GM21423 (cell line): ENCODE measurements at regions not wholly inside any gene's neighbourhood (a gene's known extent, or its start where the extent isn't known, plus 50 kb on each side); places are given as distances from the start of the nearest gene placed in this dataset.
"Not testable (repeated sequence)": the region's sequence is repeated elsewhere in the genome, so short reads cannot be mapped to it uniquely, and the experiment has no call there.

Source experiments
- ATAC-seq: cut with Tn5 transposase; IDR thresholded peaks from one replicate; pipeline ENCODE4 v1.9.1; 2021; ENCODE audit warnings: mild to moderate bottlenecking, moderate library complexity; ENCODE audit not compliant: unreplicated experiment

DNA sequence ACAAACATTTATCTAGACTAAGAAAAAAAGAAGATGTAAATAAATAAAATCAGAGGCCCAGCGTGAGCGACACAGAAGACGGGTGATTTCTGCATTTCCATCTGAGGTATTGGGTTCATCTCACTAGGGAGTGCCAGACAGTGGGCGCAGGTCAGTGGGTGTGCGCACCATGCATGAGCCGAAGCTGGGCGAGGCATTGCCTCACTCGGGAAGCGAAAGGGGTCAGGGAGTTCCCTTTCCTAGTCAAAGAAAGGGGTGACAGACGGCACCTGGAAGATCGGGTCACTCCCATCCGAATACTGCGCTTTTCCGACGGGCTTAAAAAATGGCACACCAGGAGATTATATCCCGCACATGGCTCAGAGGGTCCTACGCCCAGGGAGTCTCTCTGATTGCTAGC lies 79.5 kb upstream of the ABCD2 start:
- ATAC-seq: not testable (repeated sequence)

DNA sequence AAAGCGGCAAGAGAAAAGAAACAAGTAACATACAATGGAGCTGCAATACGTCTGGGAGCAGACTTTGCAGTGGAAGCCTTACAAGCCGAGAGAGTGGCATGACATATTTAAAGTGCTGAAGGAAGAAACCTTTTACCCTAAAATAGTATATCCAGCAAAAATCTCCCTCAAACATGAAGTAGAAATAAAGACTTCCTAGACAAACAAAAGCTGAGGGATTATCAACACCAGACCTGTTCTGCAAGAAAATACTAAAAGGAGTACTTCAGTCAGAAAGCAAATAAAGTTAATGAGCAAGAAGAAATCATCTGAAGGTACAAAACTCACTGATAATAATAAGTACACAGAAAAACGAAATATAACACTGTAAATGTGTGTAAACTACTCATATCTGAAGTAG lies 77.5 kb upstream of the ABCD2 start:
- ATAC-seq: no peak

DNA sequence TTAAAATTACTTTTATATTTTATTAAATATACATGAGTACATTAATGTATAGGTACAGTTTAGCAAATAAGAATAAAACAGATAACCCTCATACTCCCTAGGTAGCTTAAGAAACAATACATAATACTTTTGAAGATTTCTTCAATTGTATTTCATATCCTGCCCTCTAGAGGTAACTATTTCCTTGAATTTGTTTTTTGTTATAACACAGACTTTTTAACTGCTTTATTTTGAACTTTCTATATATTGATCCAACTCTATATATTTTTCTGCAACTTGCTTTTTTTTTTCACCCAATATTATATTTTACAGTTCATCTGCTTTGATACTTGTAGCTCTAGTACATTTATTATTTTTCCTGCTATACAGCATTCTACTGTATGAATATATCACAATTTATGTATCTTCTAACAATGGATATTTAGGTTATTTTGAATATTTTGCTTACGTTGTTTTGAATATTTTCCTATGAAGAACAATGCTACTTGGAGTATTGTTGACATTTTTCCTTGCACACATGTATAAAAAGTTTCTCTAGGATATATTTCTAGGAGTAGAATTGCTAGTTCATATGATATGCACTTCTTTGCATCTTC lies 72.8 kb upstream of the ABCD2 start:
- no peak for ATAC-seq

DNA sequence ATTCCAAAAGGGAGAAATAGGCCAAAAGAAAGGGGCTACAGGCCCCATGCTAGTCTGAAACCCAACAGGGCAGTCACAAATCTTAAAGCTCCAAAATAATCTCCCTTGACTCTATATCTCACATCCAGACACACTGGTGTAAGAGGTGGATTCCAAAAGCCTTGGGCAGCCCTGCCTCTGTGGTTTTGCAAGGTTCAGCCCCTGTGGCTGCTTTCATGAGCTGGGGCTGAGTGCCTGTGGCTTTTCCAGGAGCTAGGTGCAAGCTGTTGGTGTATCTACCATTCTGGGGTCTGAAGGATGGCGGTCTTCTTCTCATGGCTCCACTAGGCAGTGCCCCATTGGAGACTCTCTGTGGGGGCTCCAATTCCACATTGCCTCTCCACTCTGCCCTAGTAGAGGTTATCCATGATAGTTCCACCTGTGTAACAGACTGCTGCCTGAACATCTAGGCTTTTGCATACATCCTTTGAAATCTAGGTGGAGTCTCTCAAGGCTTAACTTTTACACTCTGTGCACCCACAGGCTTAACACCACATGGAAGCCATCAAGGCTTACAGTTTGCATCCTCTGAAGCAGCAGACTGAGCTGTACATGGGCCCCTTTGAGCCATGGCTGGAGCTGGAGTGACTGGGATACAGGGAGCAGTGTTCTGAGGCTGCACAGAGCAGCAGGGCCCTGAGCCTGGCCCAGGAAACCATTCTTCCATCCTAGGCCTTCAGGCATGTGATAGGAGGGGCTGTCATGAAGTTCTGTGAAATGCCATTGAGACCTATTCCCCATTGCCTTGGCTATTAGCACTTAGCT lies 66.5 kb upstream of the ABCD2 start:
- ATAC-seq: no peak

DNA sequence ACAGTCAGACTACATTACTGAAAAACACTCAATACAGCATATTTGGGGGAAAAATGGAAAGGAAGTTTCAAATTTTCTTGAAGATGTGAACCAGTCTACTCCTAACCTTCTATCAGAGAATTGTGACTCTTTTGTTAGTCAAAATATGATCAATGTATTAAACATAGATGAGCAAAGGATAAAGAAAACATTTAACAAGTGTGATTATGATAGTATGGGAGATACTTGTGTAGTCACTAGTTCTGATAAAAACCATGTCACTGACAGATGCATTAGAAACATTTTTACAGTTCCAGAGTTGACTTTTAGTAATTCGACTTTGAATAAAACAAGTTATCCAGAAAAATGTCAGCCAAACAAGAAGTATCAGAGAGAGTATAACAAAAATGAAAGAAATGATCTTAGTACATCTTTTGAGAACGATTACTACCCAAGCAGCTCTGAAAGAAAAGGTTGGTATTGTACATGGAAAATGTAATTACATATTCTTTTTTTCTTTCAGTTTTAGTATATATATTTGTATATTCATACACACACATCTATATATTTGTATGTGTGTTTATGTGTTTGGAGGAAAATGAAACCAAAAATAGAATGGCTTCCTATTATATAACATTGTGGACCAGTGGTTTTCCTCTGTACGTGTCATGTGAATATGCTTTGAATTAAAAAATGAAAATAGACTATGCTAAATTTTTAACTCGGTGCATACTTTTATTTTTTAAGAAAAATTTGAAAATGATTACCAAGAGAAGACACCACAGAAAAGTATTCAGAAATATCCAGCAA lies 63.3 kb upstream of the ABCD2 start:
- ATAC-seq: peak; percentile 60

DNA sequence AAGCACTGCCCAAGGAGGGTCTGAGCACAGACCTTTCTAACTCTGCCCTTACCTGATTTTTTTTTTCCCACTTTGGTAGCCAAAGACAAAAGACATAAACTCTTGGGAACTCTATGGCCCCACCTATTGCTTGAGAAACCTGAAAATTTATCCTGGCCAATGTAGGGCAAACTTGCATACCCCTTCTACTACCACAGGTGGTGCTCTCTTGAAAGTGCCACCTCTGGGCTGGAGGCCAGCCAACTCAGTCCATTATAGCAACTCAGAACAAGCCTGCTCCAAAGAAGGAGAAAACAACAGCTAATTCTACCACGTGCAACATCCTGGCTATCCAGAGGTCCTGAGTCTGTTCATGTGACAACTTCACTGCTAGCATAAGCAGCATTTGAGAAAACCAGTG lies 55.7 kb upstream of the ABCD2 start:
- no peak for ATAC-seq

- ATAC-seq: no peak
Observed at GRCh38 chr12:39672976-39673375, 53.4 kb upstream of the ABCD2 start.

DNA sequence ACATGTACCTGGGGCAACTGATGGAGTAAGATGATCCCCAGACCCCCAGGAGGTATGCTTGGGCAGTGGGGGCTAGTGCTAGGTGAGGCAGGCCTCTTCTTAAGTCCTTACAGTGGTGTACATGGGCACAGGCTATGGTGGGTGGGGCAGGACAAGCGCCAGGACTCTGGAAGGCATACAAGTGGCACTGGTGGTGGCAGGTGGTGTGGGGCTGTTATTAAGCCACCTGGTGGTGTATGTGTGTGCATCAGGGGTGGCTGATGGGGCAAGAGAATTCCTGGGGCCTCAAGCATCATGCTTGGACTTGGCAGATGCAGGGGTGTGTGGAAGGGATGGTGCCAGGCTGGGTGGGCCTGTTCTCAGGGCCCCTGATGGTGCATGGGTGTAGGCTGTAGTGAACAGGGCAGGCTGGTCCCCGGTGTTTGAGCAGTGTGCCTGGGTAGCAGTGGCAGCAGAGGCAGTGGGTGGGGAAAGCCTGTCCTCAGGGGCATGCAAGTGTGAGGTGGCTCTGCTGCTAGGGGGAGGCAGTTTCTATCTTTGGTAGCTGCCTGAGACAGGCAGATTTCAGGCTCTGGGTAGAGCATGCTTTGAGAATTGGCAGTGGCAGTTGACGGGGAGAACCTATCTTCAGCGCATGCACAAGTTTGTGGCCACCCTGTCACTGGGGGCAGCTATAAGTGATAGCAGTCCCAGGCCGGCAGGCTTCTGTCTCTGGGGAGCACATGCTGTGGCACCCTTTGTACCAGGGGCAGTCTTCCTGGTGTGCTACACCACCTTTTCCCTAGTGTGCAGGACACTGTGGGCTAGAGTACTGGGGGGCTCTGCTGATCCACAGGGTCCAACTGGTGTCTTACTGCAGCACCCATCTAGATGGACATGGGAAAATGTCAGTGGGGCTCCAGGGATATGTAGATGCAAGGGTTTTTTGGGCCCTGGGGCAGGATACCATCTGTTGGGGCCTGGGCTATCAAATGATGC lies 52.6 kb upstream of the ABCD2 start:
- no peak for ATAC-seq

GRCh38 chr12:39669539-39669938 lies 49.9 kb upstream of the ABCD2 start:
- not testable (repeated sequence) for ATAC-seq
